Hematopoietic multipotent progenitor cell (in vitro differentiated cells): ENCODE measurements at regions not wholly inside any gene's neighbourhood (a gene's known extent, or its start where the extent isn't known, plus 50 kb on each side); places are given as distances from the start of the nearest gene placed in this dataset.

Experiments used
- DNase-seq, 3 donors: peaks; one replicate each; pipeline ENCODE4 v3.0.0-alpha.2; 2011 to 2015; ENCODE audit warnings: low read depth in 2 of 3, low spot score in 2 of 3

GRCh38 chr18:42586601-42587000 lies 528.9 kb downstream of the RIT2 start:
- DNase-seq, result no peak

- no peak for DNase-seq
These were observed 526.7 kb downstream of the RIT2 start for GRCh38 chr18:42588786-42589185.

GRCh38 chr18:42604820-42605219 lies 510.7 kb downstream of the RIT2 start:
- no peak for DNase-seq

DNA sequence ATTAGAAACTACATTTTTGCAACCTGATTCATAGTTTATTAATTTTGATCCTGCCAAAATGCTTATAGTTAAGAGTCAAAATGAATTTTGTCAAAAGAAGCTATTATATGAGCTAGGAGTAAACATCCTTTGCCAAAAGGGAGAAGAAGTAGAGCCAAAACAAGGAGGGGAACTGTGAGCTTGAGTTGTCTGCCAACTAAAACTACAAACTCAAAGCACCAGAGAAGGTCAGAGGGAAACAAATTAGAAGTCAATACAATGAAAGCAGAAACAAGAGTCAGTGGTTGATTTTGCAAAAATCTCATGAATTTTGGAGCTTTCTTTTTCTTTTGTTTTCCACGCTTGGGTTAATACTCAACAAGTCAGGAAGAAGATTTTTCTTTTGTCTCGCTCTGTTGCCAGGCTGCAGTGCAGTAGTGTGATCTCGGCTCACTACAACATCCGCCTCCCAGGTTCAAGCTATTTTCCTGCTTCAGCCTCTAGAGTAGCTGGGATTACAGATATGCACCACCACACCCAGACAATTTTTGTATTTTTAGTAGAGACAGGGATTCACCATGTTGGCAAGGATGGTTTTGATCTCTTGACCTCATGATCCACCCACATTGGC lies 508.5 kb downstream of the RIT2 start:
- no peak for DNase-seq

- DNase-seq, result no peak
These were observed 504.4 kb downstream of the RIT2 start for GRCh38 chr18:42611134-42611533.

DNA sequence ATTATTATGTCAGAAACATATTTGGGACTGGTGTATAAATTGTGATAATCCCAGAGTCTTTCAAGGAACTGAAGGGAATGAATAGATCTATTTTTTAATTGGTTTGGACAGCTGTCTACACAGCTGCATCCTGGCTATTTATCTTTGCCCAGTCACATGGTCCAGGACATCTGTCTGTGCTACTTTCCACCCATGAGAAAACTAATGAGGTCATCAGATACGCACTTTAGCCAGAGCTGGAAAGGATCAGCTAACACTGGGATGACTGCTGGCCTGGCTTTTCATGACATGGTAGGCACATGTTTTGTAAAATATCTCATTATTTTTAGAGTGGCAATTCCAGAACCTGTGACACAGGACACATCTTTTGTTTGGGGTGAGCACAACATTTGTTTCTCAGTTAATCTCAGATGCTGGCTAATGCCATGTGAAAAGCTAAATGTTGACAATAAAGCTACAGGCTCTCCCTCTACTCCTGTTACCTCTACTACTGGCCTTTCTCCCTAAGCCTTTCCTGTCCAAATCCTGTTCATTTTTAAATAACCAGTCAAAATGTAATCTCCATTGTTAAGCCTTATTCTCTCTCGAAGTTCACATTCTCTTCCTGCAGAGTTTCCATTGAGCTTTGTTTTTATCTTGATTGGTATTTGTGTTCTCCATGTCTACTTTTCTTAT lies 500.7 kb downstream of the RIT2 start:
- DNase-seq, result no peak

DNA sequence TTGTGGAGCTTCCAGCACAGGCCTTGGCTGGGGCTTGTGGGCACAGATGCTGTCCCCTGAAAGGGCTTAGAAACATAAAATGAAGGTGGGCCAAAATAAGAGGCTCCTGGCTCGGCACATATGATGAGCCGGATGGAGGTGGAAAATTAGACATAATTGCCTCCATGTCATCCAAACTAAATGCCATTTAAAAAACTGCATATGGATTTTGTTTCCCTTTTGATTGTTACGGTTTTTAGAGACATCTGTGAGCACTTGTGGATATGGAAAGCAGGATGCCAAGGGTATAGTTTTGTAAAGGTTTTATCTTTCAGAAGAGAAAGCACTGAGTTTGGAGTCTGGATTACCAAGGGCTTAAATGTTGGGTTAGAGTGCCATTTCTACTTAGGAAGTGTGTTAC lies 498.3 kb downstream of the RIT2 start:
- no peak for DNase-seq

GRCh38 chr18:42619771-42620170 lies 495.7 kb downstream of the RIT2 start:
- DNase-seq, result no peak

DNA sequence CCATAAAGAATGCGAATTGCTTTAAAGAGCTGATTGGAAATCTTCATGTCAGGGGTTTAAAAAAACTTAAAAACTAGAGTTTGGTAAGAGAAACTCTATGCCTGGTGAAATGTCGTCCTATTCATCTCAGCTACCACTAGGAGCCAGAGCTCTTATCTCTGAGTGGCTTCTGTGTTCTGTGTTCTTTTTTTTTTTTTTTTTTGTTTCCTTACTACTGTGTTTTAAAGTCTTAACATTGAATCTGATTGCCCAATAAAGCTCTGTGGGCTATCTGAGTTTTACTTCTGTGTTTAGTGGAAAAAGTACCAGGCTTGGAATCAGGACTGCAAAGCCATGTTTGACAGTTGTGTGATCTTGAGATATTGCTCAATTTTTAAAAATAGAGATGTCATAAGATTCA lies 494.8 kb downstream of the RIT2 start:
- peak in 1 of 3 donors; percentile 1 for DNase-seq

GRCh38 chr18:42623935-42624334 lies 491.6 kb downstream of the RIT2 start:
- no peak for DNase-seq

- DNase-seq, result no peak
These were observed 482.7 kb downstream of the RIT2 start for GRCh38 chr18:42632801-42633200.

DNA sequence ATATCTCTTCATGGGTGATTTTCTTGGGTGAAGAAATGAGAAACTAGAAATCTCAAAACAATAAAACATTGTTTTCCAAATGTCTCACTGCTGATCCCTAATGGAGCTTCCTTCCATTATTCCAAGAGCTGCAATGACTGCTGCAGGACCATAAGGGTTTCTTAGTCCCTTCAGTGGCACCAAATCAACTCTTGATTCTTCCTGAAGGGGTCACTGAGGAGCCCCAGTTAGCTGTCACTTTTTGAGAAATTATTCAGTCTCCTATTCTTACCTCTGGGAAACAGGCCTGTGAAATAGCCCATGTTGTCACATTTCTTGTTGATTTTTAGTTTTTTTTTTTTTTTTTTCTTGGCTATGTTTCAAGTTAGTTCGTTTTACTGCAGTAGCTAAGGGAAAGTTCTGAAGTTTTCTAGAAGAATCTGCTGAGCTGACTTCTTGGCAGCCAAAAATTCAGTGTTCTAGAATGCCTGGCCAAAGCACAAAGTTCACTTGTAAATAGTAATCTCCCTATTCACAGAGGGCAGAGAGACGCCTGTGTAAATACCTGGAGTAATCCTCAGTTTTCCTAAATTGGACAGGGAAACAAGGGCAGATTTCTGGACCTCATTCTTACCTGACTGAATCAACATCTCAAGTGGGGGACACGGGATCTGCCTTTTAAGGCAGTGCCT lies 480.0 kb downstream of the RIT2 start:
- DNase-seq, result no peak

DNA sequence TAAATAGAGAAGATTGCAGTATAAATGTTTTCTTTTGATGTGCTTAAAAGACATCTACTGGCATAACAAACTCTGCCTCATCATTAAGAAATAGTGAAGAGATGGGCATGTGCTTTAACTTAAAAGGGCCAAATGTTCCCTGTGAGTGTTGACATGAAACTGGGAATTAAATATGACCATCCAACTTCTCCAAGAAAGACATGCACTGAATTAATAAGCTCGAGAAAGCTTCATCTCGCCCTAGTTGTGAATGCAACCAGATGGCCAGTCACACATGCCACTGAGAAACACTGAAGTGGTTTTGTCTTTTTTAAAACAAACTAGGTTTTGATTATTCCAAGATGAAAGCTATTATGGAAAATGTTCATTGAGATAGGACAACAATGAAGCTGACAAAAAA lies 479.2 kb downstream of the RIT2 start:
- no peak for DNase-seq

- no peak for DNase-seq
These were observed 475.3 kb downstream of the RIT2 start for GRCh38 chr18:42640160-42640559.

DNA sequence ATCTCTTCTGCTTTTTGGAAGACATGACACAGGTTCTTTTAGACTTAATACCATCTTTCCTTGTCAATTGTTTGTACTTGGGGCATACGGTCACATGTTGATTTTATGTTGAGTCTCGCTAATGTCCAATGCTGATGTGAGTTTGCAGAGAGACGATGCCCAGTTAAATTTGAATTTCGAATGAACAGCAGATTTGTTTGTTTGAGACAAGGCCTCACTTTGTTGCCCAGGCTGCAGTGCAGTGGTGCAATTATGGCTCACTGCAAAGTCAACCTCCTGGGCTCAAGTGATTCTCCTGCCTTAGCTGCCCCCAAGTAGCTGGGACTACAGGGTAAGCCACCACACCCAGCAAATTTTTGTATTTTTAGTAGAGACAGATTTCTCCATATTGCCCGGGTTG lies 473.5 kb downstream of the RIT2 start:
- DNase-seq, result no peak

DNA sequence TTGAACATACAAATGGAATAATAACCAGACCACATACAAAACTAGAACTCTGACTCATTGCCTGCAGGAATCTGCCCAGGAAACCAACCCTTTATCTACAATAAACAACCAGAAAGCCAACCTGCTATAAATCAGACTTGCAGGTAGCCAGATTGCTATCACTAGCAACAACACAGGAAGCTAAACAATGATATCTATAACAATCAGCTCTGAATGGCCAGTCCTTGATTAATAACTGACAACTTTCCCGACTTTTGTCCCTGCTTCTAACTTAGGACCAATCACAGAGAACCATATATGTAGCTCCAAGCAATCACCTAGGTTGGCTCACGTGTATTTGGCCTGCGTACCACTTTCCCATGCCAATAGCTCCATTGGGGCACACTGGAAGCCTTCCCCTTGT lies 470.8 kb downstream of the RIT2 start:
- DNase-seq, result no peak

DNA sequence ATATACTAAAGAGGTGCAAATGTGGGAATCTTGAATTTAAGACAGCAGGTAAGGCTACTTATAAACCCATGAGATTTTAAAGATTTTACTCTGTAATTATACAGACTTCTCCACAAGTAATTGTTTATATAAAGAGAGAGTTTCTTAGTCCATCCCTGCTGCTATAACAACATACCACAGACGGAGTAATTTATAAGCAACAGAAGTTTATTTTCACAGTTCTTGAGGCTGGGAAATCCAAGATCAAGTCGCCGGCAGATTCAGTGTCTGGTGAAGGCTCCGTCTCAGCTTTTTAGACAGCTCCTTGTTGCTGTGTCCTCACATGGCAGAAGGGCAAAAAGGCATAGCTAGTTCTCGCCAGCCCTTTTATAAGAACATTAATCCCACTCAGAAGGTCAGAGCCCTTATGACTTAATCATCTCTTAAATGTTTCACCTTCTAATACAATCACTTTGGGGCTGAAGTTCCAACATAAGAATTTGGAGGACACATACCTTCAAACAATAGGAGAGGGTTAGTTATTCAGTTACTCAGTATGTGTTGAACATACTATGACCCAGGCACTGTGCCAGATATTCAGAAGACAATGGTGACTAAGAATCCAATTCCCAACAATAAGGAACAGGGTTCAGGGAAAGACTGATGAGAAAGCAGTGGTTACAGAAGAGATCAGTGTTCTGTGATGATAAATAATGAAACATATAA lies 466.0 kb downstream of the RIT2 start:
- no peak for DNase-seq

DNA sequence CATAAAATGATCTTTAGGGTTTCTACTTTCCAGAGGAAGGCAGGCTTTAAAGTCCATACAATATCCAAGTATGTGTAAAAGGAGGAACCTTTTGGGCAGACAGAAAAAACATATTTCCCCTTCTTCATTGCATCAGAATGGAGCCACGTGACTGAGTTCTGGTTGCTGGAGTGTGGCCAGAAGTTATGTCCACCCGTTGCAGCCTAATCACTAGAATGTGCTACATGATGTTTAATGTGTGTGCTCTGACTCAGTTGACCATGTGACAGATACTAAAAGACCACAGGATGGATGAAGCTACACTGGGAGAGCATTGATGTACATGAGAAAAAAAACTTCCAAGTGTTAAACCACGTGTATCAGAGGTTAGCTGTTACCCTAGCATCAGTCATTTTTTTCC lies 460.9 kb downstream of the RIT2 start:
- no peak for DNase-seq

- DNase-seq, result no peak
These were observed 457.9 kb downstream of the RIT2 start for GRCh38 chr18:42657551-42657950.

GRCh38 chr18:42658171-42658570 lies 457.3 kb downstream of the RIT2 start:
- DNase-seq, result no peak

- DNase-seq, result no peak
These were observed 456.3 kb downstream of the RIT2 start for GRCh38 chr18:42659187-42659586.

DNA sequence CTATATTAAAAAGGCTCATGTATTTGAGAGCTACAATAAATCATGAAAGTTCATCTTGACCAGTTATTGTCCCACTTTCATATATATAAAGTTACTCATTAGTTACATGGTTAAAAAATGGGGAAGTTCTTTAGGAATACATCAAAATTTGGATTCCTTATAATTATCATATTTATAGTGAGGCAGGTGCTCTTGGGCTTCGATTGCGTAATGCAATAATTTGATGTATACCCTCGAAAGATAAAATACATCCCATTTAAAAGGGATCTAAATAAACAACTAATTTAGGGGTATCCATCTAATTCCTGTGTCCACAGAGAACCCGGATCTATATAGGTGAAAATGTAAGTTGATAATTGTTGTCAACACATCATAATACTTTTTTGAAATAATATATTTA lies 444.6 kb downstream of the RIT2 start:
- DNase-seq, result no peak
